Pons (tissue), 1 donor: ENCODE measurements at regions not wholly inside any gene's neighbourhood (a gene's known extent, or its start where the extent isn't known, plus 50 kb on each side); places are given as distances from the start of the nearest gene placed in this dataset.
A peak's percentile ranks its signal among the peaks of the same experiment; 100 is the strongest.

ENCODE experiments used
- DNase-seq: peaks from one replicate; pipeline ENCODE4 v3.0.0-alpha.2; 2016; ENCODE audit warnings: low spot score

DNA sequence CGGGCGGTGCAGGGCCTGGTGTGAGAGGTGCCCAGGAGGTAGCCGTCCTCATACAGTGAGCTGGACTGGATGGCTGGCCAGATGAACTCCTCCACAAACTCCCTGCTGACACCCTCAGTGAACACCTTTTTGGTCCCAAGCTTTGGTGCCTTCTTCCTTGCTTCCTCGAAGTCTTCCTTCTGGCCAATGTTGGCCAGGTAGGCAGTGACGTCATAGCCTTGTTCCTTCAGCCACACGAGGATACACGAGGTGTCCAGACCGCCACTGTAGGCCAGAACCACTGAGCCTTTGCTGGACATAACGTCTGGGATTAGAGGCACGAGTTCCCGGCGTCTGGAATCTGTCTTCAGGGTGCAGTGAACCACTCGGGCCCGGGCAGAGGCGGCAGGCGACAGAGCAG, 206.8 kb upstream of the SP4 start:
- no peak for DNase-seq

- no peak for DNase-seq
Observed at GRCh38 chr7:21238400-21239116, 189.3 kb upstream of the SP4 start.

GRCh38 chr7:21243265-21243664, 184.6 kb upstream of the SP4 start:
- no peak for DNase-seq

DNA sequence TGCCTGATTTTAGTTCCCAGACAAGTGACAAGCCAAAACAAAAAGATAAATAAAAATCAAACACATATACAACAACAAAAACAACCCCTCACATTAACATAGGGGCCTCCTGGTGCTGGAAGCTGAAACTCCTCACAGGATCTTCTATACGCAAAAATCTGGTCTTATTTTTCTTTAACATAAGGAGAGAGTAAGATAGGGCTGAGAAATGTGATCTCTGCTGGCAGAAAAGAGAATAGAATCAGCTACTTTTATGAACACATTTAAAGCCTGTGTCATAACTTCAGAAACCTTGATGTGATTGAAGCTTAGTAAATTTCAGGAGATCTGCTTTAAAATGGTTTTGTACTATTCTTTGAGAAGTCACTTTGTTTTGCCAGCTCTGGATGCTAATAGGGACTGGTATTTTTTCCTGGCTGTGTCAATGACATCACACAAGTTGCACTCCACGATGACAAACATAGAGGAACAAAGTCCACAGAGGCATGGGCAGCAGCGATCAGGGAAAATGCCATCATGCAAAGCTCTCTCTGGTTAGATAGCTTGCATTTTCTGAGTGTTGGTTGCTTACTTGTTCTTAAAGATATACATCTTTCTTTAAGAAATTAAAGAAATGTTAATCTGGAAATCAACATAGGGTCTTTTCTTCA, 176.6 kb upstream of the SP4 start:
- no peak for DNase-seq

DNA sequence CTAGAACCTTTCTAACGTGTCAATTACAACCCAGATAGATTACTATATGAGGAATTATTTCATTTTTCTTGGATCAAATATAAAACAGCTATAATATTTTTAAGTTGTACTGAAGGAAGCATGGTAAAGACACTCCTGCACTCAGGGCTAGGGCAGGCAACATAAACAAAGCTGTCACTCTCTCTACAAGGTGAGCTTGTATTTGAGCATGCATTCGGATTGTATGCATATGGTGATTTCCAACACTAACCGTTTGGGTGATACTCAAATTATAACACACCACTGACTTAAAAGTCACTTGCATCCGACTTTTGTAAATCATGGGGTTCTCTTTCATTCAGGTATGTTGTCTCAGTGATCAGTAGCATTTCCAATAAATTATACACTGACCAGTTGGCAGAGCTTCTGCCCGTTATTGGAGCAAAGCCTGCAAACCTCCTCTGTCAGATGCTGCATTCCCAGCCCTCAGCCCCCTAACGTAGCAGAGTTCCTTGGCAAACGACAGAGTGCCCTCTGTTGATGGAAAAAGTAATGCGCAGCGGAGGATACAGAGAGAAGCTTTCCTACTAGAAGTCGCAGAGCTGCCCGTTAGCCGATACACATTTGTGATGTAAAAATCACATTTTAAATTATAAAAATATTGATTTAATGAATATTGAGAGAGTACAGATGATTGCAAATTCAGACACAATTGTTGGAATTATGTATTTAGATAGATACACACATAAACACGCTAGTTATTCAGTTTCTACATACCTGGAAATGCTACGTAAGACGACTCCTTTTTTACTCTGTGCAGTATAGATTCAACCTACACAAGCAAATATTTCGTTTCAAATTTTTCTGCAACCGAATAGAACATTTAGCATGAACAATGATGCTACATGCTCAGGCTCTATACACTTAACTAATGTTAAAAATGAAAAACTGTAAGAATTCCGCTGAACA, 173.9 kb upstream of the SP4 start:
- DNase-seq, result peak; percentile 85

DNA sequence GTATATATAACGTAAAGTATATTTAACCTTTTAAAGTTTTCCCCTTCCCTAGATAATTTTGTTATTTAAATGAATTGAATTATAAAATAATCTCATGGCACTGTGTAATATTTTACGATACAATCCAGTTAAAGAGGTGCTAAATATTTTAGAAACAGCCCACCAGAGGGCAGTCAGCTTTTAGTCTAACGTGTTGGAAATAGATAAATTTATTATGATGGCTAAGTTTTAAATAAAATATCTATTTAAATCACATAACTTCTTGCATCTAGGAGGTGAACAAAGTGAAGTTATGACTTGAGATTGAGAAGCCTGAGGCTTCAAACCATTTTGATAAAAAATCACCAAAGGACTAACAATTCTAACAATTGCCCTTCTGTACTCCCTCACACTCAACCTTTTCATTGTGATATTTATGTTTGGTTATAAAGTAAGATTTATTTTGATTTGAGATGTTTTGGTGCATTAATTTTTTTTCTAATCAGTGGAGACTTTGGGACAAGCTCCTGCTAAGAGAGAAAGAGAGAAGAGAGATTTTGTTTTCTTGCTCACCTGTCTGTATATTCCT, 171.5 kb upstream of the SP4 start:
- DNase-seq, result peak; percentile 80

DNA sequence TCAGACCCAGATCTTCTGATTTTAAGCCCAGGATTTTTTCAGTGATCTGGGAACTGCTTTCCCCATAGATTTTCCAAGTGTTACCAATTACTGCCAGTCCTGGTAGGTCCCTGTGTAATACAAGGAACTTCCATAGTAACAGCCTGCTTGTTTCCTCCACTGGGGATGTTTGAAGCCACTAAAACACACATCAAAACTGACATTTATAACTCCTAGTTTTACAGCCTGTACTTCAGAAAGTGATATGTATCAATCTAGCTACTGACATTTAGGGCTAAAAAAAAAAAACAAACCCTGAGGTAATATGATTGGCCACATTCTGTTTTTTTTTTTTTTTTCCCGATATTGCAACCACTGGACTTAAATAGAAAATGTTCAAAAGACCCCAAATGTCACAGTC, 166.9 kb upstream of the SP4 start:
- DNase-seq, result no peak

DNA sequence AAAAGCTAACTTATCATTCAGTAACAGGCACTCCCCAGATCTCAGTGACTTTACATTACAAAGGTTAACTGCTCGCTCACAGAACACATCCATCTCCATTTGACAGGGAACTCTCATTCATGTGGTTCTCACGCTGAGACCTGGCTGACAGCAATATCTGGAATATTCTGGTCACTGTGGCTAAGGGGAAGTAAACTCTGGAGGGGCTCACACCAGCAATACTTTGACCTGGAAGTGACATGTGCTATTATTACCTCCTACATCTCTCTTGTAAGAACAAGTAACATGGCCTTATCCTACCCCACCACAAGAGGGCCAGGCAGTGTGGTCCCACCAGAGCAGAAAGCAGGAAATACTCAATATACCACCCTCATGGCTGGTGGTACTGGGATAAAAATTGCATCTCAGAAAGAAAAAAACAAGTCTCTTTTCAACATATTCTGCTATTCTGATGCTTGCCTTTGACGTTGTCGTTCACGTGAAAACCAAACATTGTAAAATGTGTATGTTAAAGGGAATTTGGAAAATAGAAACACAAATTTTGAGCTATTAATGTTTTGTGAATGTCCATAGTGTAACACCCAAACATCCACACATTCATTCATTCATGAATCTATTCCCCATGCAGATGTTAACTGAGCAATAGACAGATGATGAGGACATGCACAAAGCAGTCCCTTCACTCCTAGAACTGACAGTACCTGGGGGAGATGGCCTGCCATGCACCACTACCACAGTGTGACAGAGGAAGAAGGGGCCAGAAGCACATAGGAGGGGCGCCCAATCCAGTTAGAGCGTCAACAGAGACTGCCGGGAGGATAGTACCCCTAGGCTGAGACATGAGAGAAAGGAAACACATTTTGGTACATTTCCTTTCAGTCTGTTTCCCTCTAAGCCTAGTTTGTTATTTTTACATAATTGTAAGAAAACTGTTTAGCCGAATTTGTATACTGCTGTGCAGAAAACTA, 166.0 kb upstream of the SP4 start:
- peak; percentile 40 for DNase-seq

DNA sequence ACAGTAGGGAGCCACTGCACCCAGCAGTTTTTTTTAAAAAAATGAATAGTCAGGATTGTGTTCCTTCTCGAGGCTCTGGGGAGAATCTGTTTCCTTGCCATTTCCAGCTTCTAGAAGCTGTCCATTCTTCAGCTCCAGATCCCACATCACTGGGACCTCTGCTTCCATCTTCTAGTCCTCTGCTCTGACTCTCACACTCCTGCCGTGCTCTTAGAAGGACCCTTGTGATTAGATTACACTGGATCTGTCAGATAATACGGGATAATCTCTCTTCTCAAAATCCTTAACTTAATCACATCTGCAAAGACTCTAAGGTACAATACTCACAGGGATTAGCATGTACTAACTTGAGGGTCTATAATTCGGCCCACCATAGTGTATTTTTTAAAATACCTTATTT, 158.9 kb upstream of the SP4 start:
- no peak for DNase-seq

- DNase-seq, result no peak
Observed at GRCh38 chr7:21276471-21277035, 151.3 kb upstream of the SP4 start.

DNA sequence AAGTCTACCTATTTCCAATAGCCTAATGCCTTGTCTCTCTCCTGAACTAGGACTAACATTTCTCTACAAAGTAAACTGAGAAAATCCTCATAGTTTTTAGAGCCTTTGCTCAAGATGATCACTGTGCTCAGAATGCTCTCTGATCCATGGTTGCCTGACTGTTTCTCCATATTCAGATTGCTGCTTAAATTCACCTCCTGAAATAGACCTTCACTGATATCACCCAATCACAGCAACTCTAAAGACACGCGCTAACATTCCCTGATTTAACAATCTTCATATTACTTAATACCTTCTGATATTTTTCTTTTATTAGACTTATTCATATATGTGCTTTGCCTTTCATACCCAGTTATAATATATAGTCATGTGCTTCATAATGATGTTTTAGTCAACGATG, 148.9 kb upstream of the SP4 start:
- DNase-seq, result no peak

DNA sequence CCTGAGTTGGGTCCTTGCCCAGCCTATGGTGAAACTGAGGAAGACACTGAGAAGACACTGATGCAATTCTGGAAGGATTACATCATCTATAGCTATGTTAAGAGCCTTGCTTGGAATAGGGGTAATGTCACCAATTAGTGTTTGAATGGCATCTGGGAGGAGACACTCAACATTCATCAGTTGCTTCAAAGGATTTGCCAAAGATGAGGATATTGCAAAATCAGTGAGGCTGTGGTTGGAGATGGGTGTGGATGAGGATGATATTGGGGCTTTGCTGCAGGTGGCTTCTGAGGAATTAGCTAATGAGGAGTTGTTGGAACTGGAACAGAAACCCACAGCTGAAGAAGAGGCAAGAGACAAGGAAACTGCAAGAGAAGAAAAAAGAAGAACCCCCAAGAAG, 146.7 kb upstream of the SP4 start:
- DNase-seq, result no peak

DNA sequence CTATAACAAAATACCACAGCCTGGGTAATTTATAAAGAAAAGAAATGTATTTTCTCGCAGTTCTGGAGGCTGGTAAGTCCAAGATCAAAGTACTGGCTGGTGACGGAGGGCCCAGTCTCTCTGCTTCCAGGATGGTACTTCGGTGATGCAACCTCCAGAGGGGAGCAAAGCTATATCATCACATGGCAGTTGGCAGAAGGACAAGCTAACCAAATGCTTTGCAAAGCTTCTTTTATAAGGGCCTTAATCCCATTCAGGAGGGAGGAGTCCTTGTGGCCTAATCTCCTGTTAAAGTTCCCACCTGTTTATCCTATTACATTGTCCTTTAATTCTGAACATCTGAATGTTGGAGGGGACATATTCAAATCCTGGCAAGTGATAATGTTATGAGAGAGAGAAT, 134.1 kb upstream of the SP4 start:
- DNase-seq, result no peak

DNA sequence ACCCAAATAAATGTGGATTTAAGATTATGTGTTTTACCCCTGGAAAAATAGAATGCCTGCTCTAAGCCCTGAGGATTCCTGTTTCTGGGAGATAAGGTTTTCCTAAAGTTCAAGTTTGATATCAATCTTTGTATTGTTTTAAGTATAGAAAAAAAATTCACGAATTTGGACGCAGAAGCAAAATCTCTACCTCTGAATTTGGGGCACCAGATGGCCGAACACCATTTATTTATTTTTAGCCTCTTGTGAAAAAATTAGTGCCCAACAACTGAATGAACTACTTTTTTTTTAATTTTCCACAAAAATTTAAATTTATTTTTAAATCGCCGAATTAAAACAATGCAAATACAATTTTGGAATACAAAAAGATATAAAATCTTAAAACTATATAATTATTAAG, 128.1 kb upstream of the SP4 start:
- no peak for DNase-seq

- DNase-seq, result no peak
Observed at GRCh38 chr7:21300692-21301091, 127.2 kb upstream of the SP4 start.

- DNase-seq, result no peak
Observed at GRCh38 chr7:21304808-21305375, 123.0 kb upstream of the SP4 start.

DNA sequence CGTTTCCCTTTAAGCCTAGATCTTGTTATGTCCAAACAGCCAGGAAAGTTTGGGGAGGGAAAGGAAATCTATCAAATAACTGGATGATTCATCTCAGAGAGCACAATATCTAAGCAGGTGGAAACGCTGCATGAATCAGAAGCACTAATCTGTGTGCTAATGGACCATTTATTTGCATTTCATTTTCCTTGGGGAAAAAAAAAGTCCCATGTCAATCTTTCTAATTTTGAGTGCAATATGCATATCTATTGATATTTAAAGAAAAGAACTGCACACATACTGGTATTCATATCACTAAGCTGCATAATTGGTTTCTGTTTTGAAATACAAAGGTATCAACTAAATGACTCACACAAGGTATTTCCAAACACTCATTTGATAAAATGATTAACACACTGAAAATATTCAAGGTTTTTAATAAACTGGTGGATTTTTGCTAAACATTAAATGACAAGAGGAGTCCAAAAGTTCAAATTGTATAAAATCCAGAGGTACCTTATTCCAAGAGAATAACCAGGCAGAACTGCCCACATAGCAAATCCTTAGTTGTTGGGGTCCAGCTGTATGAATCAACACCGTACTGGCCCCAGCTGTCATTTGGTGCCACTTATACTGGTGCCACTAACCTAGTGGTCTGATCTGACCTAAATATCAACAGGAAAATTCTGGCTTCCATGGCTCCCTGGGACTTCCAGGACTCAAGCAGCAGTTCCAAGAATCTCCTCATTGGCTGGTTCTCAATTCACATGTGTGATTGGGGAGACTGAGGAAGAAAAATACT, 122.2 kb upstream of the SP4 start:
- no peak for DNase-seq

DNA sequence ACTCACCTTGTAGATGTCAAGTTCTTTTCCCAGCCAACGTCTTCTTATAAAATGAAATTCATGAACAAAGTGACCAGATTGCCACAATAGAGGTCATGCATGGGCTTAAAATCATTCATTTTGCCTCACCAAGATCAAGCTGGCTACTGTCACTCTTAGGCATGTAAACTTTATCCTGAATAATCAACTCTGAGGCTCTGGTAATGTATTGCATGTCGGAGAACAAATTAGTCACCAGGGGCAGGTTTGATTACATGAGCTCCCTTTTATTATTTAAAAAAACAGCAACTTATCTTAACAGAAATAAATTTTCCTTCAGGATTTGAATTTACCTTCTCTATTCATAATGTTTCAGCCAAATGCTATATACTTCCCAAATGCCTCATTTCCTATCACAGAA, 112.9 kb upstream of the SP4 start:
- no peak for DNase-seq

DNA sequence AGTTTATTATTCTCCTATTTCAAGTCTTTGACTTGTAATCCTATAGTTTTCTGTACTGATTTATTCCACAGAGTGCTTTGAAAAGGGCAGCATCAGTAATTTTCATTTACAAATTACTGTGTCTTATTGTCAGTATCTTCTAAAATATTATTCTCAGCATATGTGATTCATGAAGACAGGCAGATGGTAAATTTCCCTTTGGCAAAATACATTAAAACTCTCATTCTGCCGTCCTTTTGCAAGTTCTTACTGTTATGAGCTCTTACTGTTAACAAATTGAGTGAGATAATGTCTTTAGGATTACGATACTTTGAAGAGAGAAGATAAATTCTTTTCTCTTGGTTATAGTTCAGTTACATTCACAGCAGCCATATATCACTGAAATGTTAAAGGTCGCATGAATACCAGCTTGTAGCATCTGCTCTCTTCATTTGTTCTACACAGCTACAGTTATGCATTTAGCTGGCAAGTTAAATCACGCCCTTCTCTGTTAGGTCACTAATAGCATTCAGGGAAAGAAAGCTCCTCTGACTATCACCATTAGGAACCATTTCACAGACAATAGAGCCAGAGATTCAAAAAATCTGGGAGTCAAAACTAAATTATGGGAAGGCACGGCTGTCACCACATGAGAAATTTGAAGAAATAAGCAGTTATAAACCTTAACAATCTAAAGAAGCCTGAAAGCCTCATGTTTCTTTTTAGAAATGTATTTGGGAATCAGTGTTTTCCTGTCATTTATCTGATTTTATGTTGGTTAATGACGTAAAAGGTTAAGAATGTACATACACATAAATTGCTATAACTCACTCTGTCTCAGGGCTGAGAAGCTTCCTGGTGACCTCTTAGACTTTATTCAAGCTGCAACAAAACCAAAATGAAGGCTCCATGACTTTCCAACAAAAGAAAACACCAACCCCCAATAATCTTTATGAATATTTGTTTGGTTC, 109.6 kb upstream of the SP4 start:
- DNase-seq, result no peak
